ENCODE measurements at regions not wholly inside any gene's neighbourhood (a gene's known extent, or its start where the extent isn't known, plus 50 kb on each side); places are given as distances from the start of the nearest gene placed in this dataset.

GRCh38 chr9:107853461-107853860 lies 363.9 kb upstream of the KLF4 start:
- WGBS, 2 experiments (ENCODE audit: extremely low coverage in 2 of 2, insufficient read length in 1 of 2): 100% methylated on average over 1 of the region's 6 CpGs; no CpG with 5 or more reads in 1 of the 2 experiments
- H2BK20ac ChIP-seq (ENCODE audit: low read depth, low read length): no peak overlapping the region
- no peak overlapping the region for H3K9ac ChIP-seq (ENCODE audit: low read depth, low read length)
- peaks cover 5% of the 10 kb centered on the region for H3K9me3 ChIP-seq (ENCODE audit: control insufficient read depth, insufficient read depth, low read length)
- POLR2A ChIA-PET (ENCODE audit: unreplicated experiment): no interaction called here
- no peak overlapping the region for H2AFZ ChIP-seq (replicated peaks; ENCODE audit: low read length, poor library complexity)
- CTCF ChIA-PET: interaction anchor here (0.6 kb wide), 1 partner anchor 61 kb away, joined by 3 read pairs; no protein-coding TSS in a partner anchor
- no peak for TF ChIP-seq BHLHE40 (IDR thresholded peaks at IDR 0.05; ENCODE audit: low read depth, low read length)
- no peak for TF ChIP-seq MAFK (IDR thresholded peaks at IDR 0.05; ENCODE audit: low read depth, low read length)
- TF ChIP-seq FOS (IDR thresholded peaks at IDR 0.05; ENCODE audit: low read depth, low read length): no peak
- no peak for TF ChIP-seq CTCF (conservative IDR thresholded peaks at IDR 0.05; ENCODE audit: low read depth, low read length)
- no peak for TF ChIP-seq POLR2A (IDR thresholded peaks at IDR 0.05; ENCODE audit: low read depth, low read length)
- no peak overlapping the region for H3K18ac ChIP-seq (ENCODE audit: low read depth, low read length)
- no peak overlapping the region for H3K27ac ChIP-seq (ENCODE audit: insufficient read depth, low read length)
- H2AK9ac ChIP-seq (replicated peaks; ENCODE audit: low read depth, low read length, poor library complexity): no peak overlapping the region
- dilution Hi-C loops (cut with HindIII; ENCODE audit: low sequenced_read_pairs, unreplicated experiment) (no loop called here), in situ Hi-C loops (cut with MboI; ENCODE audit: low sequenced_read_pairs) (no loop called here), intact Hi-C loops (cut with micrococcal nuclease) (no loop called here)
- H4K20me1 ChIP-seq (ENCODE audit: insufficient read depth, low read length): no peaks in the 10 kb centered on the region
- H2BK15ac ChIP-seq (ENCODE audit: low read depth, low read length): no peak overlapping the region
- ATAC-seq (ENCODE audit: low read depth) (no peak), DNase-seq (no peak)
- no peak overlapping the region for H2AK5ac ChIP-seq (ENCODE audit: low read depth, low read length)
- H3K4ac ChIP-seq (ENCODE audit: low read depth, low read length): no peak overlapping the region
- no peaks in the 10 kb centered on the region for H3K79me1 ChIP-seq (ENCODE audit: low read depth in 1 of 2, low read length in 2 of 2)
- H3K14ac ChIP-seq (replicated peaks; ENCODE audit: low read depth, low read length): no peak overlapping the region
- H3K4me2 ChIP-seq (ENCODE audit: low read depth, low read length): no peak overlapping the region
- H3K4me3 ChIP-seq (ENCODE audit: insufficient read depth, low read depth, low read length): no peak overlapping the region
- H4K91ac ChIP-seq (ENCODE audit: insufficient read depth, low read depth, low read length): no peak overlapping the region
- H3K27me3 ChIP-seq (ENCODE audit: control insufficient read depth, insufficient read depth, low read length): no peaks in the 10 kb centered on the region; the same call in 1 of the 2 replicates
- H2BK120ac ChIP-seq (ENCODE audit: low read depth, low read length): no peak overlapping the region
- BruUV-seq (replicated peaks): no TSS peak
- no peak overlapping the region for H4K5ac ChIP-seq (ENCODE audit: low read depth, low read length)
- no peak overlapping the region for H4K8ac ChIP-seq (ENCODE audit: low read depth in 2 of 2, low read length in 2 of 2)
- no peaks in the 10 kb centered on the region for H3K36me3 ChIP-seq (ENCODE audit: control insufficient read depth, insufficient read depth, low read length)
- H3K56ac ChIP-seq (ENCODE audit: extremely low read depth, insufficient read depth, low read length): no peak overlapping the region
- no peak overlapping the region for H2BK5ac ChIP-seq (ENCODE audit: low read depth, low read length, poor library complexity, severe bottlenecking)
- no peaks in the 10 kb centered on the region for H3K9me1 ChIP-seq (ENCODE audit: insufficient read depth, low read length)
- H3K4me1 ChIP-seq (ENCODE audit: control insufficient read depth, insufficient read depth, low read length): no peaks in the 10 kb centered on the region; the same call in 1 of the 2 replicates
- H3K23ac ChIP-seq (ENCODE audit: low read depth, low read length): no peak overlapping the region
